ENCODE measurements at regions not wholly inside any gene's neighbourhood (a gene's known extent, or its start where the extent isn't known, plus 50 kb on each side); places are given as distances from the start of the nearest gene placed in this dataset.

DNA sequence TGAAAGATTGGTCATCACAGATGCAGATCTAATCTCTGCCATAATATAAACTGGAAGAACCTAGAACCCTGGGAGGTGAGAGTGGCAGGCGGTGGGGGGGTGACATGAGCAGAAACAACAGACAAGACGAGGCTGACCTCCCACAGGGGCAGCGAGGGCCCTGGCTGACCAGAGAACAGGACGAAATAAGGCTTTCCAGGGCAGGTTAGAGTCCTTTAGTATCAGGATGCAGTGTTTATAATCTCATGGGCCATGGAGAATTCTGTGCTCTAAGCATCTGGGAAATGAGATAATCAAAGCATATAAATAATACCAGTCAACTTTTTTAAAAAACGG lies 102.7 kb upstream of the BCL2L14 start:
- TF ChIP-seq CTCF (IDR thresholded peaks at IDR 0.05) (no peak), POLR2A (IDR thresholded peaks at IDR 0.05) (no peak)
